Large intestine (tissue), 3 donors: ENCODE measurements at regions not wholly inside any gene's neighbourhood (a gene's known extent, or its start where the extent isn't known, plus 50 kb on each side); places are given as distances from the start of the nearest gene placed in this dataset.
"Not testable (repeated sequence)": the region's sequence is repeated elsewhere in the genome, so short reads cannot be mapped to it uniquely, and the experiment has no call there.

Experiments used
- DNase-seq, 2 donors: peaks; one replicate each; pipeline versions ENCODE4 v3.0.0 to v3.0.0-alpha.2; 2013
- H3K27ac ChIP-seq: one replicate; pipeline ENCODE4 v1.5.1; 2013; ENCODE audit warnings: low read length
- H3K27me3 ChIP-seq: 2 replicates; pipeline ENCODE4 v1.6.1; 2013; ENCODE audit warnings: low read length; ENCODE audit not compliant: control insufficient read depth, insufficient read depth
- H3K36me3 ChIP-seq: 2 replicates; pipeline ENCODE4 v1.6.1; 2013; ENCODE audit warnings: low read length; ENCODE audit not compliant: control insufficient read depth, insufficient read depth
- H3K4me1 ChIP-seq: one replicate; pipeline ENCODE4 v1.6.1; 2013; ENCODE audit warnings: low read length; ENCODE audit not compliant: control insufficient read depth, insufficient read depth
- H3K4me3 ChIP-seq: one replicate; pipeline ENCODE4 v1.5.1; 2013; ENCODE audit warnings: low read length
- H3K9me3 ChIP-seq: one replicate; pipeline ENCODE4 v1.6.1; 2013; ENCODE audit warnings: mild to moderate bottlenecking, low read depth, low read length, moderate library complexity; ENCODE audit not compliant: control insufficient read depth
- WGBS: methylation state at CpG from one replicate; pipeline ENCODE4 v1.1.5; 2013; ENCODE audit warnings: low lambda C conversion rate; ENCODE audit not compliant: insufficient coverage; 5-methylcytosine and 5-hydroxymethylcytosine counted together

DNA sequence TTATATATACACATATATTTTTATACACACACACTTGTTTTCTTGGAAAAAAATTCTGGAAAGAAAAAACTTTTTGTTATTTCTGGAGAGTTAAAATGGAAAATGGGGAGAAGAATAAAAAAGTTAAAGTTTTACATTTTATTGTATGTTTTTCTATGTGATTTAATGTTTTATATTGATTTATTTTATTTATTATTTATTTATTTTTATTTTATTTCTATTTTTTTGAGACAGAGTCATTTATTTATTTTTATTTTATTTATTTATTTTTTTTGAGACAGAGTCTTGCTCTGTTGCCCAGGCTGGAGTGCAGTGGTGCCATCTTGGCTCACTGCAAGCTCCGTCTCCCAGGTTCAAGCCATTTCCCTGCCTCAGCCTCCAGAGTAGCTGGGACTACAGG, 307.0 kb upstream of the FAM98A start:
- peaks cover 13% of the 10 kb centered on the region for H3K9me3 ChIP-seq

GRCh38 chr2:33904801-33905200, 305.7 kb upstream of the FAM98A start:
- Histone ChIP-seq H3K27ac (no peak overlapping the region), H3K4me1 (no peaks in the 10 kb centered on the region), H3K36me3 (no peaks in the 10 kb centered on the region), H3K27me3 (no peaks in the 10 kb centered on the region), H3K4me3 (no peak overlapping the region), H3K9me3 (peaks cover 13% of the 10 kb centered on the region)
- DNase-seq = no peak
- WGBS = 75% methylated on average over 2 of the region's 4 CpGs

More for the DNA sequence above, 307.0 kb upstream of the FAM98A start:
- H3K4me3 ChIP-seq, H3K36me3 ChIP-seq, H3K27me3 ChIP-seq, H3K27ac ChIP-seq, H3K4me1 ChIP-seq, DNase-seq: not testable (repeated sequence)
- WGBS = no CpG with 5 or more reads among the region's 1 CpG

DNA sequence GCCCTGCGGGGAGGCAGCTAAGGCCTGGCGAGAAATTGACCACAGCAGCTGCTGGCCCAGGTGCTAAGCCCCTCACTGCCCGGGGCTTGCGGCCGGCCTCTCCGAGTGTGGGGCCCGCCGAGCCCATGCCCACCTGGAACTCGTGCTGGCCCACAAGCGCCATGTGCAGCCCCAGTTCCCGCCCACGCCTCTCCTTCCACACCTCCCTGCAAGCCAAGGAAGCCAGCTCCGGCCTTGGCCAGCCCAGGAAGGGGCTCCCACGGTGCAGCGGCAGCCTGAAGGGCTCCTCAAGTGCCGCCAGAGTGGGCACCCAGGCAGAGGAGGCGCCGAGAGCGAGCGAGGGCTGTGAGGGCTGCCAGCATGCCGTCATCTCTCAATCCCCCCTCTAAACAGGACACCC, 304.6 kb upstream of the FAM98A start:
- no CpG with 5 or more reads among the region's 21 CpGs for WGBS
- DNase-seq = no peak
- H3K27ac ChIP-seq = no peak overlapping the region
- H3K9me3 ChIP-seq = peaks cover 13% of the 10 kb centered on the region
- H3K36me3 ChIP-seq = no peaks in the 10 kb centered on the region
- no peaks in the 10 kb centered on the region for H3K27me3 ChIP-seq
- no peaks in the 10 kb centered on the region for H3K4me1 ChIP-seq
- no peak overlapping the region for H3K4me3 ChIP-seq

DNA sequence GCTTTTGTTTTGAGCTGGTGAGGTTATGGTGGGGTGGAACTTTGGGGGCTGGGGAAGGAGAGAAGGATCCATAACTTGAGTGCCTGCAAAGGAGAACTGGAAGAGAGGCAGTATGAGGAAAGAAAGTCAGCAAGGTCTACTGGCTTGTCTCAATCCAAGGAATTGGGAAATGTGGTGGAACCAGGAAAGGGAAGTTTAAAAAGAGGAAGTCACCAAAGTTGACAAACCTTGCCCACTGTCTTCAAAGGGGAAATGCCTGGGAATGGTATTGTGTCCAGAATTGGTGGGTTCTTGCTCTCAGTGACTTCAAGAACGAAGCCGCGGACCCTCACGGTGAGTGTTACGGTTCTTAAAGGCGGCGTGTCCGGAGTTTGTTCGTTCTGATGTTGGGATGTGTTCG, 304.1 kb upstream of the FAM98A start:
- Histone ChIP-seq H3K4me1 (no peaks in the 10 kb centered on the region), H3K36me3 (no peaks in the 10 kb centered on the region), H3K4me3 (no peak overlapping the region), H3K27me3 (no peaks in the 10 kb centered on the region), H3K27ac (no peak overlapping the region), H3K9me3 (peaks cover 13% of the 10 kb centered on the region)
- DNase-seq = no peak
- WGBS = no CpG with 5 or more reads among the region's 10 CpGs

- no peak overlapping the region for H3K4me3 ChIP-seq
- H3K27me3 ChIP-seq = no peaks in the 10 kb centered on the region
- no peak for DNase-seq
- no CpG with 5 or more reads among the region's 2 CpGs for WGBS
- H3K9me3 ChIP-seq = peaks cover 13% of the 10 kb centered on the region
- H3K4me1 ChIP-seq = no peaks in the 10 kb centered on the region
- no peaks in the 10 kb centered on the region for H3K36me3 ChIP-seq
- no peak overlapping the region for H3K27ac ChIP-seq
Observed at GRCh38 chr2:33900610-33901009, 301.5 kb upstream of the FAM98A start.

DNA sequence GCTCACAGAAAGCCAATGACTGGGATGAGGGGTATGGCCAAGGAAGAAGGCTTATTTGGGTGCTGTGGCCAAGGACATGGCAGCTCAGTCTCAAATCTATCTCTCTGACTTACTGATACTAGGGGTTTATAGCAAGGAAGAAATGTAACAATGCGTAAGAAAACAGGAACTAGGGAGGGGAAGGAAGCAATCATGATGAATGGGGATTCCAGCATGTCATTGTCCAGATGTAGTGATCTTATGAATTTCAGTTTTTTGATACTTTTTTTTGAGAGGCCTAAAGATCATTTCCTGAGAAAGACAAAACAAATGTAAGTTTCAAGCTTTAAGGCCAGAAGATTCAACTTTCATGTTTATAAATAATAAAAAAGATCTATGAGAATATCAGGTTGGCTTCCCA, 298.6 kb upstream of the FAM98A start:
- no peak overlapping the region for H3K27ac ChIP-seq
- peaks cover under 1% of the 10 kb centered on the region for H3K9me3 ChIP-seq
- no peak overlapping the region for H3K4me3 ChIP-seq
- no CpG with 5 or more reads among the region's 1 CpG for WGBS
- DNase-seq = no peak
- no peaks in the 10 kb centered on the region for H3K36me3 ChIP-seq
- H3K4me1 ChIP-seq = no peaks in the 10 kb centered on the region
- no peaks in the 10 kb centered on the region for H3K27me3 ChIP-seq

- H3K27me3 ChIP-seq = no peaks in the 10 kb centered on the region
- no peaks in the 10 kb centered on the region for H3K9me3 ChIP-seq
- DNase-seq = no peak
- no CpG with 5 or more reads among the region's 1 CpG for WGBS
- H3K4me3 ChIP-seq = no peak overlapping the region
- no peaks in the 10 kb centered on the region for H3K36me3 ChIP-seq
- H3K4me1 ChIP-seq = no peaks in the 10 kb centered on the region
- H3K27ac ChIP-seq = no peak overlapping the region
Observed at GRCh38 chr2:33893824-33894223, 294.7 kb upstream of the FAM98A start.

- no peaks in the 10 kb centered on the region for H3K36me3 ChIP-seq
- H3K9me3 ChIP-seq = no peaks in the 10 kb centered on the region
- H3K27ac ChIP-seq = no peak overlapping the region
- no peaks in the 10 kb centered on the region for H3K27me3 ChIP-seq
- no peak overlapping the region for H3K4me3 ChIP-seq
- no CpG with 5 or more reads among the region's 4 CpGs for WGBS
- no peak for DNase-seq
- no peaks in the 10 kb centered on the region for H3K4me1 ChIP-seq
Observed at GRCh38 chr2:33891616-33892015, 292.5 kb upstream of the FAM98A start.

- no peaks in the 10 kb centered on the region for H3K4me1 ChIP-seq
- no peaks in the 10 kb centered on the region for H3K36me3 ChIP-seq
- no peaks in the 10 kb centered on the region for H3K9me3 ChIP-seq
- no peak overlapping the region for H3K27ac ChIP-seq
- no peak overlapping the region for H3K4me3 ChIP-seq
- no CpG with 5 or more reads among the region's 6 CpGs for WGBS
- DNase-seq = no peak
- H3K27me3 ChIP-seq = no peaks in the 10 kb centered on the region
Observed at GRCh38 chr2:33890686-33891085, 291.6 kb upstream of the FAM98A start.

GRCh38 chr2:33877348-33878016, 278.4 kb upstream of the FAM98A start:
- 53% methylated on average over 2 of the region's 6 CpGs for WGBS
- Histone ChIP-seq H3K4me1 (no peaks in the 10 kb centered on the region), H3K27ac (no peak overlapping the region), H3K4me3 (no peak overlapping the region), H3K36me3 (no peaks in the 10 kb centered on the region), H3K27me3 (no peaks in the 10 kb centered on the region), H3K9me3 (peaks cover 3% of the 10 kb centered on the region)
- DNase-seq = no peak

DNA sequence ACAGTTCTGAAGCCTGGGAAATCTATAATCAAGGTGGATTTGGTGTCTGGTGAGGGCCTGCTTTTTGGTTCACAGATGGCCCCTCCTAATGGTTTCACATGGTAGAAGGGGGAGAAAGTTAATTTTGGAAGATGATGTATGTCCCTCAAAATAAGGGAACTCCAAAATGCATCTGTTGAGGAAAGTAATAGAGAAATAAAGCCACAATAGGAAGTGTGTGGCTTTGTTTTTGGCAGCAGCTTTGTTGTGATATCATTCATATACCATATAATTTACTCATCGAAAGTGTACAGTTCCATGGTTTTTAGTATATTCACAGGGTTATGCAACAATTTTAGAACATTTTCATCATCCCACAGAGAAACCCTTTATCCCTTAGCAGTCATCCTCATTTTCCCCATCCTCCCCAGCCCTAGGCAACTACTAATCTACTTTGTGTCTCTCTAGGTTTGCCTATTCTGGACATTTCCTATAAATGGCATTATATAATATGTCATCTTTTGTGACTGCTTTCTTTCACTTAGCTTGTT, 274.0 kb upstream of the FAM98A start:
- Histone ChIP-seq H3K27me3 (no peaks in the 10 kb centered on the region), H3K36me3 (no peaks in the 10 kb centered on the region), H3K4me1 (no peaks in the 10 kb centered on the region), H3K9me3 (peaks cover 7% of the 10 kb centered on the region), H3K27ac (no peak overlapping the region), H3K4me3 (no peak overlapping the region)
- WGBS = no CpG with 5 or more reads among the region's 1 CpG
- no peak for DNase-seq
